ENCODE measurements at regions not wholly inside any gene's neighbourhood (a gene's known extent, or its start where the extent isn't known, plus 50 kb on each side); places are given as distances from the start of the nearest gene placed in this dataset.

DNA sequence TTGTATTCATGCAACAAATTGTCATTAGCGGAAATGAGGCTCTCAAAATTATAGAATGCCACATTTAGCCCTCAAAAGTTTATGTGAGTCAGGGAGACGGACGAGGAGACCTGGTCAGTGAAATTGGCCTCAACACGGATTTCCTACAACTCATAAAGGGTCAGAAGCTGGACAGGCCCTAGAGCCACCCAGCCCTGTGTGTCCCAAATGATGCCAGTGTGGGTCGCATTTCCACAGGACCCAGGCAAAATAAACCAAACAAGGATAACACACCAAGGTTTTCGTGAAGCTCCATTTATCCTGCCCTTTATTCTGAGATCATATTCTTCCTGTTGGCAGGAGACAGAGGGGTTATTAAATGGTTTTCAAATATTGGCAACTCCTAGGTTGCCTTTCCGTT lies 72.0 kb upstream of the COL5A1 start:
- TF ChIP-seq, protein P1, sequence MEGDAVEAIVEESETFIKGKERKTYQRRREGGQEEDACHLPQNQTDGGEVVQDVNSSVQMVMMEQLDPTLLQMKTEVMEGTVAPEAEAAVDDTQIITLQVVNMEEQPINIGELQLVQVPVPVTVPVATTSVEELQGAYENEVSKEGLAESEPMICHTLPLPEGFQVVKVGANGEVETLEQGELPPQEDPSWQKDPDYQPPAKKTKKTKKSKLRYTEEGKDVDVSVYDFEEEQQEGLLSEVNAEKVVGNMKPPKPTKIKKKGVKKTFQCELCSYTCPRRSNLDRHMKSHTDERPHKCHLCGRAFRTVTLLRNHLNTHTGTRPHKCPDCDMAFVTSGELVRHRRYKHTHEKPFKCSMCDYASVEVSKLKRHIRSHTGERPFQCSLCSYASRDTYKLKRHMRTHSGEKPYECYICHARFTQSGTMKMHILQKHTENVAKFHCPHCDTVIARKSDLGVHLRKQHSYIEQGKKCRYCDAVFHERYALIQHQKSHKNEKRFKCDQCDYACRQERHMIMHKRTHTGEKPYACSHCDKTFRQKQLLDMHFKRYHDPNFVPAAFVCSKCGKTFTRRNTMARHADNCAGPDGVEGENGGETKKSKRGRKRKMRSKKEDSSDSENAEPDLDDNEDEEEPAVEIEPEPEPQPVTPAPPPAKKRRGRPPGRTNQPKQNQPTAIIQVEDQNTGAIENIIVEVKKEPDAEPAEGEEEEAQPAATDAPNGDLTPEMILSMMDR (conservative IDR thresholded peaks at IDR 0.05 in 1 of 2, IDR thresholded peaks at IDR 0.05 in 1 of 2; ENCODE audit: low read depth in 1 of 2, low read length in 2 of 2), result no peak
- TF ChIP-seq EZH2 (IDR thresholded peaks at IDR 0.05; ENCODE audit: low read length, missing control alignments), result no peak
